Bronchial epithelial cell (primary cell): ENCODE measurements at regions not wholly inside any gene's neighbourhood (a gene's known extent, or its start where the extent isn't known, plus 50 kb on each side); places are given as distances from the start of the nearest gene placed in this dataset.

Source experiments
- DNase-seq: peaks from one replicate; pipeline ENCODE4 v3.0.0-alpha.2; 2010; ENCODE audit warnings: low read depth
- FAIRE-seq: peaks from 2 replicates; lab custom pipeline; 2011; peaks lifted over from hg19 to GRCh38; lab: Jason Lieb, UNC
- H3K27me3 ChIP-seq: 2 replicates; pipeline ENCODE4 v1.5.1; 2011; ENCODE audit warnings: low read length; ENCODE audit not compliant: control insufficient read depth, insufficient read depth
- H3K36me3 ChIP-seq: 2 replicates; pipeline ENCODE4 v1.5.1; 2011; ENCODE audit warnings: low read length; ENCODE audit not compliant: control insufficient read depth, insufficient read depth
- H3K4me3 ChIP-seq: 2 replicates; pipeline ENCODE4 v1.5.1; 2011; ENCODE audit warnings: mild to moderate bottlenecking, low read depth, low read length, control low read depth
- TF ChIP-seq, protein P1 (sequence below): IDR thresholded peaks from 2 replicates; pipeline ENCODE4 v1.5.1; 2011; ENCODE audit warnings: mild to moderate bottlenecking, moderate library complexity, low read length, control low read depth, inconsistent platforms; ENCODE audit not compliant: insufficient read depth, severe bottlenecking

DNA sequence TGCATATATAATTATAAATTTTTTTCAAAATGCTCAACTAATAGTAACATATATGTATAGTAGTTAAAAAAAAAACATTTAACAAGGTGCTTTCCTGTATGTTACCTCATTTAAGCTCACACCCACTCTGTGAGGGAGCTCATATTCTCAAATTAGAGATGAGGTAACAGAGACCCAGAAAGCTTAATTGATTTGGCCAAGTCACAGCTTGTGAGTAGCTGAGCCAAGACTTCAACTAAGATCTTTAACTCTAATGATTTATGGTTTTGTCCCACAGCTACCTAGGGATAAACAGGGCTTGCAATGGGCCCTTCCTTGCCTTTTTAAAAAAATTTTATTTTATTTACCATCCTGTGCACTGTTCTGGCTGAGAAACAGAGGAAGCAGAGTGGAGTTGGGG, 230.0 kb upstream of the GOLIM4 start:
- no peak overlapping the region for H3K4me3 ChIP-seq
- no peaks in the 10 kb centered on the region for H3K36me3 ChIP-seq
- H3K27me3 ChIP-seq = no peaks in the 10 kb centered on the region
- no peak for DNase-seq
- no peak for FAIRE-seq
- TF ChIP-seq, protein P1, sequence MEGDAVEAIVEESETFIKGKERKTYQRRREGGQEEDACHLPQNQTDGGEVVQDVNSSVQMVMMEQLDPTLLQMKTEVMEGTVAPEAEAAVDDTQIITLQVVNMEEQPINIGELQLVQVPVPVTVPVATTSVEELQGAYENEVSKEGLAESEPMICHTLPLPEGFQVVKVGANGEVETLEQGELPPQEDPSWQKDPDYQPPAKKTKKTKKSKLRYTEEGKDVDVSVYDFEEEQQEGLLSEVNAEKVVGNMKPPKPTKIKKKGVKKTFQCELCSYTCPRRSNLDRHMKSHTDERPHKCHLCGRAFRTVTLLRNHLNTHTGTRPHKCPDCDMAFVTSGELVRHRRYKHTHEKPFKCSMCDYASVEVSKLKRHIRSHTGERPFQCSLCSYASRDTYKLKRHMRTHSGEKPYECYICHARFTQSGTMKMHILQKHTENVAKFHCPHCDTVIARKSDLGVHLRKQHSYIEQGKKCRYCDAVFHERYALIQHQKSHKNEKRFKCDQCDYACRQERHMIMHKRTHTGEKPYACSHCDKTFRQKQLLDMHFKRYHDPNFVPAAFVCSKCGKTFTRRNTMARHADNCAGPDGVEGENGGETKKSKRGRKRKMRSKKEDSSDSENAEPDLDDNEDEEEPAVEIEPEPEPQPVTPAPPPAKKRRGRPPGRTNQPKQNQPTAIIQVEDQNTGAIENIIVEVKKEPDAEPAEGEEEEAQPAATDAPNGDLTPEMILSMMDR = no peak

DNA sequence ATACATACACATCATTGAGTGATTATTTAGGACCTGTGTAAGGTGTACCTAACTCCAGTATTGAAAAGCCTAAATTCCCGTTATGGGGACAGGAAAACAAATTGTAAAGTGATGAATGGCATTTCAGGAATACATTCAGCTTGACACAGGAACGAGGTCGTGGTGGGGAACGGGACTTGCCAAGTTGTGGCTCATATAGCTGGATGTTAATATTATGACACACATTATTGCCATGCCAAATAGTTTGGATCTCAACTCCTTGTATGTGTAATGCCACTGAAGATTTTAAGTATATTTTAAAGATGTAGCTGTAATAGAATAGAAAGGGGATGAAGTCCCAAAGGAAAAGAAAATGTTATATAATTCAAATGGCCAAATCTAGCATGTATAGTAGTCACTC, 227.2 kb upstream of the GOLIM4 start:
- no peaks in the 10 kb centered on the region for H3K36me3 ChIP-seq
- FAIRE-seq (no peak), DNase-seq (no peak)
- H3K4me3 ChIP-seq = no peak overlapping the region
- TF ChIP-seq, protein P1 = no peak
- H3K27me3 ChIP-seq = no peaks in the 10 kb centered on the region

DNA sequence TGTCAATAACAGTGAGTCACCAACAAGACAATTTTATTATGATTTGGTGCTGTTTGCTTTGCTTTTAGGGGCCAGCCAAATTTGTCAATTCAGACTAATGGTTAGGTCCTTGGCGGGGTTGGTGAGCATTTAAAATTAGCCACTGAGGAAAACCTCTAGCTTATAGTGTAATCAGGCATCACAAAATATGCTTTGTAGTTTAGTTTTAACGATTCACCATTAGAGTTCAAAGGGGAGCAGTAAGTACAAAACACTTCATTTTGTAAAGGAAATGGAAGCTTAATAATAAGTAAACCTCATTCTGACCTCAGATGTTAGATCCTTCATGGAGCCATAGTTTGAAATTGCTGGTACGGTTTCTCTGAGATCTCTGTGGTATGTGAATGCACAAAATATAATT, 218.4 kb upstream of the GOLIM4 start:
- no peak for FAIRE-seq

DNA sequence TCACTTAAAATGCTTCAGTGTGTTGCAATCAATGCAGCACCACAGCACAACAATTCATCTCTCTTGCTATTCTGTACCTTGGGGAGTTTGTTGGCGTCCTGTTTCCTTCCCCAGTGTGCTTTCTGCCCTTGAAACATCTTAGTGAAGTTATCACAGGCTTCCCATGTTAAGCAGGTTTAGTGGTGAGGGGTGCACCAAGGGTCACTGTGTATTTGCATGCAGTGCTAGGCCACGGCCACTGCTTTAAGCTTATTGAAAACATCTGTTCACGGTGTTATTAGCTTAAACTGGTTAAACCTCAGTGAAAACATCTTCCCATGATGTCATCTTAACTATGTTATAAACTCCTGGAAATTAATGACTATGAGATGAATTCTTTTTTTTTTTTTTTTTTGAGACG, 217.3 kb upstream of the GOLIM4 start:
- H3K27me3 ChIP-seq = no peaks in the 10 kb centered on the region
- no peak overlapping the region for H3K4me3 ChIP-seq
- H3K36me3 ChIP-seq = no peaks in the 10 kb centered on the region
- no peak for FAIRE-seq
- DNase-seq = no peak
- TF ChIP-seq, protein P1 = no peak

More for the DNA sequence above, 218.4 kb upstream of the GOLIM4 start:
- Histone ChIP-seq H3K4me3 (no peak overlapping the region), H3K27me3 (no peaks in the 10 kb centered on the region), H3K36me3 (no peaks in the 10 kb centered on the region)
- no peak for DNase-seq
- TF ChIP-seq, protein P1 = no peak

DNA sequence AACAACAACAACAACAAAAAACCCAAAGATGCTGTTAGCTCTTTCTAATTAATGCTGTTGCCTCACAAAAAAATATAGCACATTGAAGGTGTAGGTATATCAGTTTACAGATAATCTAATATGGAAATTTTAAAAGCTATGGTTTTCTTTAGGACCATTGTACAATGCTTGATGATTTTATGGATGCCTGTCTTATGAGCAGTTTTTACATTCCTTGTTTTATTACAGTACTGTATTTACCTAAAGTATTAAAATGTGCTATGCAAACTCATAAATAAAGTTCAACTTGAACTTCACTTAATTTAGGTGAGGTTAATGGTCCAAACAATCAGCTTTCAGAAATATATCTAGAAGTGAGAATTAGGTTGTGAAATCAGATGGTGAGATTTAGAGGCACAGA, 212.2 kb upstream of the GOLIM4 start:
- no peak overlapping the region for H3K4me3 ChIP-seq
- H3K36me3 ChIP-seq = no peaks in the 10 kb centered on the region
- no peaks in the 10 kb centered on the region for H3K27me3 ChIP-seq
- DNase-seq = no peak
- TF ChIP-seq, protein P1 = no peak
- no peak for FAIRE-seq

DNA sequence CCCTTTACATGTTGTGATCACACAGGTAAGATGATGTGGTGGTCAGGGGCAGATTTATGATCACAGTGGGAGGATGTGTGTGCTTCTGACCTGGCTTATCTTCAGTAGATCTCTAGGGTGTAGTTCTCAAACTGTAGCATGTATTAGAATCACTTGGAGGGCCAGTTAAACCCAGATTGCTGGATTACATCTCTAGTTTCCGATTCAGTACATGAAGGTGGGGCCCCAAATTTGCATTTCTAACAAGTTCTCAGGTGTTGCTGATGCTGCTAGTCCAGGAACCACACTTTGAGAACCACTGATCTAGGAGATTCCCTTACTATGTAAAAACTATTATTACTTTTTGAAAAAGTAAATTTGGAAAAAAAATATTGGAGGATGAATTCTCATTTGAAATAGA, 199.3 kb upstream of the GOLIM4 start:
- no peaks in the 10 kb centered on the region for H3K27me3 ChIP-seq
- no peak overlapping the region for H3K4me3 ChIP-seq
- TF ChIP-seq, protein P1 = no peak
- DNase-seq (no peak), FAIRE-seq (no peak)
- no peaks in the 10 kb centered on the region for H3K36me3 ChIP-seq
